A673 (cell line): ENCODE measurements at regions not wholly inside any gene's neighbourhood (a gene's known extent, or its start where the extent isn't known, plus 50 kb on each side); places are given as distances from the start of the nearest gene placed in this dataset.

Experiments used
- EZH2 ChIP-seq: fragments of 200-600 bp; sonication (generic); IDR thresholded peaks from 2 replicates; pipeline ENCODE4 v1.6.1; 2017; ENCODE audit warnings: borderline replicate concordance, low read depth, mild to moderate bottlenecking, mixed read lengths, antibody characterized with exemption, low read length; ENCODE audit not compliant: poor library complexity, severe bottlenecking
- TF ChIP-seq, protein P1 (sequence below): fragments of 300-800, 200-600 bp; sonication (generic); conservative IDR thresholded peaks from 2 replicates; pipeline ENCODE4 v1.5.1; 2017; ENCODE audit warnings: low read depth, mild to moderate bottlenecking, antibody characterized with exemption, low read length, moderate library complexity, mixed read lengths

DNA sequence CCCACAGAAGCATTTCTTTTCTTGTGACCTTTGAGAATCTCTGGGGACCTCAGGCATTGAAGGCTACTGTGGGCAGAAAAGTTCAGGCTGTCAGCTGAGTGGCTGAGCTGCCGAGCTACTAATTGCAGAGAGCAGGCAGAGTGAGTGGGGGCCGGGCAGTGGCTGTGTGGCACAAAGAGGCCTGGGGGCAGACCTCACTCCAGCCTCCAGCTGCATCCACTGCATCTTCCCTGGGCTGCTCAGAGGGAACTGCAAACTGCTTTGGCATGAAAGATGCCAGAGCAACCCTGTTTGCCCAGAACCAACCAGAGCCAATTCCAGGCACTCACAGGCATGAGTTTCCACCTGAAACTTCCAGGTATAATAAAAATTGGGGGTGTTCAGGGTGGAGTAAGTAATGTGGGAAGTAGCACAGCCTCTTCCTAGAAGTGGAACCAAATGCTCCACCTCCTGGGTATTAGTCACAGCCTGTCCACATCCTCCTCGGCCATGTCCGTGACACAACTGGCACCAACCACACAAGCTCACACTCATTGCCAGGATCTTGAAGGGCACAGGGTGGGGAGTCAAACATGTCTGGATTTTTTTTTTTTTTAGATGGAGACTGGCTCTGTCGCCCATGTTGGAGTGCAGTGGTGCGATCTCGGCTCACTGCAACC is 548.9 kb downstream of the BNC2 start:
- TF ChIP-seq, protein P1, sequence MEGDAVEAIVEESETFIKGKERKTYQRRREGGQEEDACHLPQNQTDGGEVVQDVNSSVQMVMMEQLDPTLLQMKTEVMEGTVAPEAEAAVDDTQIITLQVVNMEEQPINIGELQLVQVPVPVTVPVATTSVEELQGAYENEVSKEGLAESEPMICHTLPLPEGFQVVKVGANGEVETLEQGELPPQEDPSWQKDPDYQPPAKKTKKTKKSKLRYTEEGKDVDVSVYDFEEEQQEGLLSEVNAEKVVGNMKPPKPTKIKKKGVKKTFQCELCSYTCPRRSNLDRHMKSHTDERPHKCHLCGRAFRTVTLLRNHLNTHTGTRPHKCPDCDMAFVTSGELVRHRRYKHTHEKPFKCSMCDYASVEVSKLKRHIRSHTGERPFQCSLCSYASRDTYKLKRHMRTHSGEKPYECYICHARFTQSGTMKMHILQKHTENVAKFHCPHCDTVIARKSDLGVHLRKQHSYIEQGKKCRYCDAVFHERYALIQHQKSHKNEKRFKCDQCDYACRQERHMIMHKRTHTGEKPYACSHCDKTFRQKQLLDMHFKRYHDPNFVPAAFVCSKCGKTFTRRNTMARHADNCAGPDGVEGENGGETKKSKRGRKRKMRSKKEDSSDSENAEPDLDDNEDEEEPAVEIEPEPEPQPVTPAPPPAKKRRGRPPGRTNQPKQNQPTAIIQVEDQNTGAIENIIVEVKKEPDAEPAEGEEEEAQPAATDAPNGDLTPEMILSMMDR: no peak
- TF ChIP-seq EZH2: no peak
